NOMO-1 (cell line): ENCODE measurements at regions not wholly inside any gene's neighbourhood (a gene's known extent, or its start where the extent isn't known, plus 50 kb on each side); places are given as distances from the start of the nearest gene placed in this dataset.
"Not testable (repeated sequence)": the region's sequence is repeated elsewhere in the genome, so short reads cannot be mapped to it uniquely, and the experiment has no call there.

Experiments used
- DNase-seq, 2 experiments: peaks; one replicate each; lab custom pipeline; 2025; ENCODE audit not compliant: unreplicated experiment in 2 of 2; lab: John Stamatoyannopoulos, UW

DNA sequence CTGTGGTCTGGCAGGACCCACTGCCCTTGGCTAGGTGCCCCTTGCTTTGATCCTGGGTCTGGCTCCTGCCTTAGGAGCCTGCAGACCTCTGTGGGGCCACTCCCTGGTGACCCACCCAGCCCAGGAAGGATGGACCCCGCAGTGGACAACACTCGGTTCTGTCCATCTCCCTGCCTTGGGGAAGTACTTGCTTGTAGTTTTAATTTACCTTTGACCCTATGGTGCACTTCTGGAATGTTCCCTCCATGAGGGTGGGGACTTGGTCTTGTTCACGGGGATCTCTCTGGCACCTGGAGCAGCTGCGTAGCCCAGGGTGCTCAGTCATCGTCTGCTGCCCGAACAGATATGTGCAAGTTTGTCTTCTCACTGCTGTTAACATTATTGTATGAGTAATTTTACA, 171.3 kb downstream of the TRIM43 start:
- DNase-seq = not testable (repeated sequence)

DNA sequence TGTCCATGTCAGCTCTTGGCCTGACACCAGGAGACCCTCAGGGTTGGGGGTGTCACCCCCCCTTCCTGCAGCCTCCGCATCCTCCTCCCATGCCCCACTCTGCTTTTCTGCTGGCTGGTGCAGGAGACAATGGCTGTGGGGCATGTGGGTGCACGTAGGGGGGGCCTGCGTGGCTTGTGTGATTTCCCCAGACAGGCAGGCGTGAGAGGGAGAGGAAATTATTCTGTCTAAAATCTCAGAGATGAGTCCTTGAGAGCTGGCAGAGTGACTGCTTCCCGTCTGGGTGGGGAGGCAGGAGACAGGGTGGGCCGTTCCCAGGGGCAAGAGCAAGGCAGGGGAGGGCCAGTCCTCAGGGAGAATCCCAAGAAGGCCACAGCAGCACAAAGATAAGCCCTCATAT, 173.2 kb downstream of the TRIM43 start:
- DNase-seq = not testable (repeated sequence)

GRCh38 chr2:95765925-95766910, 174.4 kb downstream of the TRIM43 start:
- DNase-seq = not testable (repeated sequence)

DNA sequence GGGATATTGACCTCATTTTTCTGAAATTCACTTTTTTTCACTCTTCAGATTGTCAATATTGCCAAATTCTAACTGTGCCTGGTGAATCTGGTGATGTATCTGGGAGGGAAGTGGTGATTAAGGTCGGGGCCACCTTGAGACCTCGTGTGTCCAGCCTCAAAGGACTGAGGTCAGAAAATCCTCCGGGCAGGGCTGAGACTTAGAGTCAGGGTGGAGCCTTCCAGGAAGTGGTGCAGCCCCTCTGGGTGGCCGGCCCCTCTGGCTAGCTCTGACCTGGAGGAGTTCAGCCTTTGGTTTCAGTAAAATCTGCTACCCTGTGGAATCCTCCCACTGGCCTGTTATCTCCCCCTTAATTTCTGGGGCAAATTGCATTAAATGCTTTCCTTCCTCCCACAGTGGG, 175.7 kb downstream of the TRIM43 start:
- not testable (repeated sequence) for DNase-seq

GRCh38 chr2:95767950-95768349, 176.1 kb downstream of the TRIM43 start:
- DNase-seq = not testable (repeated sequence)

DNA sequence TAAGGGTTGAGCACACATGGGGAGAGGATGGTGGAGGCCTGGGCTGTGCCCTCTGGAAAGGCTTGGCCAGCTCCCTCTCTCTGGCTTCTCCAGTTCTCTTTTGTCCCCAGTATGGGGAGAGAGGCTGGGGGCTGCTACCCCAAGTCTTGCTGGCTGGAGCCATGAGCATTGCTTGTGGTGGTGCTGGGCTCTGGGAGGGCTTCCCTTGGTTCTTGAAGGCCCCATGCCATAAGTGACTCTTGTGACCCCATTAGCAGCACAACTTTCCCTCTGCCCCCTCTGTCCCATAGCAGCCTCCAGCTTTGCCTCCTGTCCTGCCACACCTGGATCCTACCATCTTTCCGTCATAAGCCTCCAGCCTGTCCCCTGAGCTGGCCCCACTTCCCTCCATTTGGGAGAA, 177.5 kb downstream of the TRIM43 start:
- not testable (repeated sequence) for DNase-seq

GRCh38 chr2:95770726-95771125, 178.9 kb downstream of the TRIM43 start:
- DNase-seq = not testable (repeated sequence)

GRCh38 chr2:95774322-95775192, 182.8 kb downstream of the TRIM43 start:
- DNase-seq = not testable (repeated sequence)

- not testable (repeated sequence) for DNase-seq
These were observed 183.4 kb downstream of the TRIM43 start for GRCh38 chr2:95775193-95775531.
